GM13977 (cell line): ENCODE measurements at regions not wholly inside any gene's neighbourhood (a gene's known extent, or its start where the extent isn't known, plus 50 kb on each side); places are given as distances from the start of the nearest gene placed in this dataset.

ENCODE experiments used
- DNase-seq: peaks from one replicate; pipeline ENCODE4 v3.0.0; 2012; ENCODE audit warnings: low spot score
- CTCF ChIP-seq: IDR thresholded peaks from 2 replicates; pipeline ENCODE4 v1.5.1; 2012; ENCODE audit warnings: mild to moderate bottlenecking, control low read depth; ENCODE audit not compliant: insufficient read depth; ENCODE audit errors: extremely low read depth, missing control alignments
- in situ Hi-C: fragments of 300-500 bp; cut with MboI; formaldehyde crosslinking; loops from one replicate; pipeline ENCODE4 v1.12.0; 2022; ENCODE audit warnings: low sequenced_read_pairs, low pct_unique_long_range_greater_than_20kb, mixed read lengths, inconsistent platforms; ENCODE audit not compliant: unreplicated experiment

GRCh38 chr13:78258304-78258703 is 339.7 kb upstream of the EDNRB start:
- no peak for DNase-seq
- in situ Hi-C loops, result no loop called here
- no peak for TF ChIP-seq CTCF

- DNase-seq, result no peak
- in situ Hi-C loops, result no loop called here
- no peak for TF ChIP-seq CTCF
These were observed 337.9 kb upstream of the EDNRB start for GRCh38 chr13:78256484-78256883.

GRCh38 chr13:78254113-78254512 is 335.5 kb upstream of the EDNRB start:
- DNase-seq, result no peak
- TF ChIP-seq CTCF, result no peak
- in situ Hi-C loops, result no loop called here

- no peak for DNase-seq
- in situ Hi-C loops, result no loop called here
- no peak for TF ChIP-seq CTCF
These were observed 328.7 kb upstream of the EDNRB start for GRCh38 chr13:78247362-78247761.

- TF ChIP-seq CTCF, result peak; percentile 66
- peak; percentile 4 for DNase-seq
- in situ Hi-C loops, result no loop called here
These were observed 322.8 kb upstream of the EDNRB start for GRCh38 chr13:78241278-78241919.

GRCh38 chr13:78239714-78240113 is 321.1 kb upstream of the EDNRB start:
- no peak for TF ChIP-seq CTCF

GRCh38 chr13:78238911-78239310 is 320.3 kb upstream of the EDNRB start:
- in situ Hi-C loops, result no loop called here
- no peak for DNase-seq
- no peak for TF ChIP-seq CTCF

More at GRCh38 chr13:78239714-78240113, 321.1 kb upstream of the EDNRB start:
- in situ Hi-C loops, result no loop called here
- no peak for DNase-seq
